SK-N-SH treated with all-trans-retinoic acid at 6 μM for 48 hours (cell line): ENCODE measurements at regions not wholly inside any gene's neighbourhood (a gene's known extent, or its start where the extent isn't known, plus 50 kb on each side); places are given as distances from the start of the nearest gene placed in this dataset.

Source experiments
- ATAC-seq: fragments of 200-7000 bp; cut with Tn5 transposase; 3 replicates; pipeline ENCODE4 v1.9.1; 2020; ENCODE audit warnings: mild to moderate bottlenecking, moderate library complexity
- ARNTL ChIP-seq: fragments of 450-650 bp; formaldehyde crosslinking; IDR thresholded peaks from 2 replicates; pipeline ENCODE4 v1.5.0; 2020; ENCODE audit warnings: low read depth, mild to moderate bottlenecking, moderate library complexity, borderline replicate concordance
- BACH2 ChIP-seq: fragments of 250-450 bp; sonication (Bioruptor Pico); IDR thresholded peaks from 2 replicates; pipeline ENCODE4 v1.9.0; 2021; ENCODE audit warnings: mild to moderate bottlenecking, borderline replicate concordance
- CSDC2 ChIP-seq: fragments of 250-450 bp; sonication (Bioruptor Pico); IDR thresholded peaks from 2 replicates; pipeline ENCODE4 v1.5.0; 2020; ENCODE audit warnings: mild to moderate bottlenecking, moderate library complexity
- ESRRG ChIP-seq: fragments of 250-450 bp; sonication (Bioruptor Pico); IDR thresholded peaks from 2 replicates; pipeline ENCODE4 v1.6.1; 2021; ENCODE audit warnings: mild to moderate bottlenecking
- ISL1 ChIP-seq: fragments of 250-450 bp; sonication (Bioruptor Pico); IDR thresholded peaks from 2 replicates; pipeline ENCODE4 v2.1.2; 2022; ENCODE audit warnings: mild to moderate bottlenecking, moderate library complexity
- OSR1 ChIP-seq: fragments of 250-450 bp; sonication (Bioruptor Pico); IDR thresholded peaks from 2 replicates; pipeline ENCODE4 v1.8.0; 2022; ENCODE audit warnings: moderate library complexity, mild to moderate bottlenecking, inconsistent platforms
- PPARA ChIP-seq: fragments of 250-450 bp; sonication (Bioruptor Pico); IDR thresholded peaks from 2 replicates; pipeline ENCODE4 v1.5.0; 2020; ENCODE audit warnings: mild to moderate bottlenecking, borderline replicate concordance
- RARB ChIP-seq: fragments of 250-450 bp; sonication (Bioruptor Pico); IDR thresholded peaks from 2 replicates; pipeline ENCODE4 v1.8.0; 2021; ENCODE audit warnings: mild to moderate bottlenecking, moderate library complexity
- SNAI2 ChIP-seq: fragments of 250-450 bp; sonication (Bioruptor Pico); IDR thresholded peaks from 2 replicates; pipeline ENCODE4 v1.5.0; 2020; ENCODE audit warnings: mild to moderate bottlenecking, moderate library complexity
- TCF4 ChIP-seq: fragments of 250-450 bp; sonication (Bioruptor Pico); IDR thresholded peaks from 2 replicates; pipeline ENCODE4 v1.8.0; 2021; ENCODE audit warnings: mild to moderate bottlenecking, moderate library complexity, borderline replicate concordance
- TOX ChIP-seq: fragments of 250-450 bp; sonication (Bioruptor Pico); IDR thresholded peaks from 2 replicates; pipeline ENCODE4 v1.8.0; 2021; ENCODE audit warnings: mild to moderate bottlenecking, moderate library complexity, borderline replicate concordance
- ZC3H10 ChIP-seq: fragments of 250-450 bp; sonication (Bioruptor Pico); IDR thresholded peaks from 2 replicates; pipeline ENCODE4 v1.5.1; 2021; ENCODE audit warnings: mild to moderate bottlenecking, moderate library complexity
- ZFP3 ChIP-seq: fragments of 250-450 bp; sonication (Bioruptor Pico); IDR thresholded peaks from 2 replicates; pipeline ENCODE4 v1.5.0; 2020; ENCODE audit warnings: mild to moderate bottlenecking, moderate library complexity
- ZFP30 ChIP-seq: fragments of 450-650 bp; formaldehyde crosslinking; IDR thresholded peaks from 2 replicates; pipeline ENCODE4 v1.5.0; 2022; ENCODE audit warnings: mild to moderate bottlenecking, moderate library complexity
- ZNF565 ChIP-seq: fragments of 450-650 bp; formaldehyde crosslinking; conservative IDR thresholded peaks from 2 replicates; pipeline ENCODE4 v1.5.0; 2020; ENCODE audit warnings: low read depth, mild to moderate bottlenecking, moderate library complexity
- ZNF70 ChIP-seq: fragments of 450-650 bp; formaldehyde crosslinking; IDR thresholded peaks from 2 replicates; pipeline ENCODE4 v1.5.0; 2020; ENCODE audit warnings: mild to moderate bottlenecking, moderate library complexity
- ZNF8 ChIP-seq: fragments of 450-650 bp; formaldehyde crosslinking; IDR thresholded peaks from 2 replicates; pipeline ENCODE4 v1.5.0; 2020; ENCODE audit warnings: mild to moderate bottlenecking, moderate library complexity
- TF ChIP-seq, protein P1 (sequence below): fragments of 250-450 bp; sonication (Bioruptor Pico); IDR thresholded peaks from 2 replicates; pipeline ENCODE4 v1.8.0; 2020; ENCODE audit warnings: mild to moderate bottlenecking, moderate library complexity, borderline replicate concordance
- TF ChIP-seq, protein P2 (sequence below): fragments of 250-450 bp; sonication (Bioruptor Pico); IDR thresholded peaks from 2 replicates; pipeline ENCODE4 v1.5.1; 2020; ENCODE audit warnings: low read depth, mild to moderate bottlenecking, moderate library complexity
- TF ChIP-seq, protein P3 (sequence below): fragments of 250-450 bp; sonication (Bioruptor Pico); IDR thresholded peaks from 2 replicates; pipeline ENCODE4 v1.8.0; 2021; ENCODE audit warnings: low read depth, mild to moderate bottlenecking, moderate library complexity, borderline replicate concordance
- TF ChIP-seq, protein P4 (sequence below): fragments of 250-450 bp; sonication (Bioruptor Pico); IDR thresholded peaks from 2 replicates; pipeline ENCODE4 v1.5.0; 2020; ENCODE audit warnings: mild to moderate bottlenecking, moderate library complexity

DNA sequence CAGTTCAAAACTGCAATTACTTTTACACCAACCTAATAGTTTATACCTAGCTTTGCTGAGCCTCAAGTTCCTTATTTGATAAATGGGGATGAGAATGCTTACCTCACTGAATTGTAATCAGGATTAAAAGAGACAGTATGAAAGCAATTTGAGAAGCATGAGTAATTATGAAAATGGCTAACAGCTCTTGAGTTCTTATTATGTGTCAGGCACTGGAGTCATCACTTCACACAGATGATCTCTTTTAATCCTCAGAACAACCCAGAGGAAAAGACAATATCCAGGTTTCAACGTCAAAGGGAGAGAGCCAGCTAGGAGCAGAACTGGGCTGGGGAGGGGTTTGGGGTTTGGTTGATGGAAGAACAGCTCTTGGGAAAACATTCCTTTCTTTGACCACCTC, 221.0 kb upstream of the NWD2 start:
- no peak for ATAC-seq
- TF ChIP-seq ZNF70 (CRISPR knock-in tag) = no peak

DNA sequence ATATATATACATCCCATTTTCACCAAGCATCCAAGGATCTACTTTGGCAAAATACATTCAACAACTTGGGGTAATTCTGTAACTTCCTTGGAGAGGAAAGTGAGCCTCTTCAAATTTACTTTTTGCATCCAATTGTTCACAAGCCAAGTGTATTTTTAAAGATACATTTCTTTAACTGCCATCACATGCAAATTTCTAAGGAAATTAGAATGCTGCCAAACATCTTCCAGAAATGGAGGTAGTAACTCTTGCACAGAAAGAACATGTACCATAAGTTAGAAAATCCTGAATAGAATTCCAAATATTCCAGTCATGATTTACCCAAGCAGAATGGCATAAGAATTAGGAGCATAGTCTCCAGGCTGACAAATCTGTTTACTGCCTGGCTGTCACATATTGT, 220.5 kb upstream of the NWD2 start:
- no peak for ATAC-seq
- no peak for TF ChIP-seq BACH2 (CRISPR knock-in tag)

DNA sequence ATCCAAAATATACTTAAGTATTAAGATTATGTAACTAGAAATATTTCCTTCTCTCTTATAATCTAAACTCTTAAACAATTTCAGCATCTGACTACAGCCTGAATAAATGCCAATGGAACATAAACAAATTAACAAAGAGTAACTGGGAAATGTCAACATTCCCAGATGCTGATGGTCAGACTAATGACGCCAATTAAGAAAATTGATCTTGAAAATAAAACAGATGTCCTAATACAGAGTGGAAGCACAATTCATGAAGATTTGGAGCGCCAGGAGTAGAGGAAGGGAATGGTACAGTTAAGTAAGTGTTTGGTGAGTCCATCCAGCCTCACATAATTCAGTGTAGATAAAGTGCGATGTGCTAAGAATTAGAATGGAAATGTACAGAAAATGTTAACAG, 203.7 kb upstream of the NWD2 start:
- TF ChIP-seq SNAI2 (CRISPR knock-in tag) (no peak), RARB (CRISPR knock-in tag) (no peak), CSDC2 (CRISPR knock-in tag) (no peak), ISL1 (no peak), ZC3H10 (CRISPR knock-in tag) (no peak), ARNTL (no peak), TOX (CRISPR knock-in tag) (no peak), OSR1 (no peak), PPARA (CRISPR knock-in tag) (no peak), ZFP30 (CRISPR knock-in tag) (no peak), BACH2 (CRISPR knock-in tag) (no peak), ZNF70 (CRISPR knock-in tag) (no peak), ZNF565 (CRISPR knock-in tag) (no peak), ZNF8 (no peak), ESRRG (CRISPR knock-in tag) (no peak)
- TF ChIP-seq, protein P1, sequence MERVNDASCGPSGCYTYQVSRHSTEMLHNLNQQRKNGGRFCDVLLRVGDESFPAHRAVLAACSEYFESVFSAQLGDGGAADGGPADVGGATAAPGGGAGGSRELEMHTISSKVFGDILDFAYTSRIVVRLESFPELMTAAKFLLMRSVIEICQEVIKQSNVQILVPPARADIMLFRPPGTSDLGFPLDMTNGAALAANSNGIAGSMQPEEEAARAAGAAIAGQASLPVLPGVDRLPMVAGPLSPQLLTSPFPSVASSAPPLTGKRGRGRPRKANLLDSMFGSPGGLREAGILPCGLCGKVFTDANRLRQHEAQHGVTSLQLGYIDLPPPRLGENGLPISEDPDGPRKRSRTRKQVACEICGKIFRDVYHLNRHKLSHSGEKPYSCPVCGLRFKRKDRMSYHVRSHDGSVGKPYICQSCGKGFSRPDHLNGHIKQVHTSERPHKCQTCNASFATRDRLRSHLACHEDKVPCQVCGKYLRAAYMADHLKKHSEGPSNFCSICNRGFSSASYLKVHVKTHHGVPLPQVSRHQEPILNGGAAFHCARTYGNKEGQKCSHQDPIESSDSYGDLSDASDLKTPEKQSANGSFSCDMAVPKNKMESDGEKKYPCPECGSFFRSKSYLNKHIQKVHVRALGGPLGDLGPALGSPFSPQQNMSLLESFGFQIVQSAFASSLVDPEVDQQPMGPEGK (CRISPR knock-in tag) = no peak
- TF ChIP-seq, protein P2, sequence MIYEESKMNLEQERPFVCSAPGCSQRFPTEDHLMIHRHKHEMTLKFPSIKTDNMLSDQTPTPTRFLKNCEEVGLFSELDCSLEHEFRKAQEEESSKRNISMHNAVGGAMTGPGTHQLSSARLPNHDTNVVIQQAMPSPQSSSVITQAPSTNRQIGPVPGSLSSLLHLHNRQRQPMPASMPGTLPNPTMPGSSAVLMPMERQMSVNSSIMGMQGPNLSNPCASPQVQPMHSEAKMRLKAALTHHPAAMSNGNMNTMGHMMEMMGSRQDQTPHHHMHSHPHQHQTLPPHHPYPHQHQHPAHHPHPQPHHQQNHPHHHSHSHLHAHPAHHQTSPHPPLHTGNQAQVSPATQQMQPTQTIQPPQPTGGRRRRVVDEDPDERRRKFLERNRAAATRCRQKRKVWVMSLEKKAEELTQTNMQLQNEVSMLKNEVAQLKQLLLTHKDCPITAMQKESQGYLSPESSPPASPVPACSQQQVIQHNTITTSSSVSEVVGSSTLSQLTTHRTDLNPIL (CRISPR knock-in tag) = no peak
- TF ChIP-seq, protein P3, sequence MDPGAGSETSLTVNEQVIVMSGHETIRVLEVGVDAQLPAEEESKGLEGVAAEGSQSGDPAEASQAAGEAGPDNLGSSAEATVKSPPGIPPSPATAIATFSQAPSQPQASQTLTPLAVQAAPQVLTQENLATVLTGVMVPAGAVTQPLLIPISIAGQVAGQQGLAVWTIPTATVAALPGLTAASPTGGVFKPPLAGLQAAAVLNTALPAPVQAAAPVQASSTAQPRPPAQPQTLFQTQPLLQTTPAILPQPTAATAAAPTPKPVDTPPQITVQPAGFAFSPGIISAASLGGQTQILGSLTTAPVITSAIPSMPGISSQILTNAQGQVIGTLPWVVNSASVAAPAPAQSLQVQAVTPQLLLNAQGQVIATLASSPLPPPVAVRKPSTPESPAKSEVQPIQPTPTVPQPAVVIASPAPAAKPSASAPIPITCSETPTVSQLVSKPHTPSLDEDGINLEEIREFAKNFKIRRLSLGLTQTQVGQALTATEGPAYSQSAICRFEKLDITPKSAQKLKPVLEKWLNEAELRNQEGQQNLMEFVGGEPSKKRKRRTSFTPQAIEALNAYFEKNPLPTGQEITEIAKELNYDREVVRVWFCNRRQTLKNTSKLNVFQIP = no peak
- no peak for ATAC-seq

DNA sequence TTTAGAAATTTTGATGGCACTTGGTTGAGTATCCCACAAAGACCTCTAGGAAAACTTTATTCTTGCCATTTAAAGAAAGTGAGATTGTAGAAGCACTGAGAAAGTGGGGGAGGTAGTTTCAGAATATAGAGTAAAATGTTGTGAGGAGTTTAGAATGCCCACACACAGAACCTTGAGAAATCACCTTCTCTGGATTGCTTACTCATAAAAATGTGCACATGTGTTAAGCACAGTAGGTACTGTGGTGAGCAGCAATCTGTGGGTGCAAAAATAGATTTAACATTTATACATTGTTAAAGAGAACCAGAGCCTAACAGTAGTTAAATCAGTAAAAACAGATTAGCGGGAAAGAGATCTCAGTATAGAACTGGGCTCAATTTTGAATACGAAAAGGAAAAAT, 201.2 kb upstream of the NWD2 start:
- TF ChIP-seq, protein P3 = no peak
- TF ChIP-seq ZC3H10 (CRISPR knock-in tag) (no peak), ESRRG (CRISPR knock-in tag) (no peak), ISL1 (no peak), ZFP3 (CRISPR knock-in tag) (no peak), ZNF565 (CRISPR knock-in tag) (no peak), CSDC2 (CRISPR knock-in tag) (no peak), TCF4 (CRISPR knock-in tag) (no peak), ZNF8 (no peak), ARNTL (no peak), ZNF70 (CRISPR knock-in tag) (no peak), PPARA (CRISPR knock-in tag) (no peak), ZFP30 (CRISPR knock-in tag) (no peak), OSR1 (no peak), RARB (CRISPR knock-in tag) (no peak), BACH2 (CRISPR knock-in tag) (no peak)
- TF ChIP-seq, protein P2 (CRISPR knock-in tag) = no peak
- TF ChIP-seq, protein P4, sequence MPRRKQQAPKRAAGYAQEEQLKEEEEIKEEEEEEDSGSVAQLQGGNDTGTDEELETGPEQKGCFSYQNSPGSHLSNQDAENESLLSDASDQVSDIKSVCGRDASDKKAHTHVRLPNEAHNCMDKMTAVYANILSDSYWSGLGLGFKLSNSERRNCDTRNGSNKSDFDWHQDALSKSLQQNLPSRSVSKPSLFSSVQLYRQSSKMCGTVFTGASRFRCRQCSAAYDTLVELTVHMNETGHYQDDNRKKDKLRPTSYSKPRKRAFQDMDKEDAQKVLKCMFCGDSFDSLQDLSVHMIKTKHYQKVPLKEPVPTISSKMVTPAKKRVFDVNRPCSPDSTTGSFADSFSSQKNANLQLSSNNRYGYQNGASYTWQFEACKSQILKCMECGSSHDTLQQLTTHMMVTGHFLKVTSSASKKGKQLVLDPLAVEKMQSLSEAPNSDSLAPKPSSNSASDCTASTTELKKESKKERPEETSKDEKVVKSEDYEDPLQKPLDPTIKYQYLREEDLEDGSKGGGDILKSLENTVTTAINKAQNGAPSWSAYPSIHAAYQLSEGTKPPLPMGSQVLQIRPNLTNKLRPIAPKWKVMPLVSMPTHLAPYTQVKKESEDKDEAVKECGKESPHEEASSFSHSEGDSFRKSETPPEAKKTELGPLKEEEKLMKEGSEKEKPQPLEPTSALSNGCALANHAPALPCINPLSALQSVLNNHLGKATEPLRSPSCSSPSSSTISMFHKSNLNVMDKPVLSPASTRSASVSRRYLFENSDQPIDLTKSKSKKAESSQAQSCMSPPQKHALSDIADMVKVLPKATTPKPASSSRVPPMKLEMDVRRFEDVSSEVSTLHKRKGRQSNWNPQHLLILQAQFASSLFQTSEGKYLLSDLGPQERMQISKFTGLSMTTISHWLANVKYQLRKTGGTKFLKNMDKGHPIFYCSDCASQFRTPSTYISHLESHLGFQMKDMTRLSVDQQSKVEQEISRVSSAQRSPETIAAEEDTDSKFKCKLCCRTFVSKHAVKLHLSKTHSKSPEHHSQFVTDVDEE (CRISPR knock-in tag) = no peak
- ATAC-seq = no peak
